Fibroblast of the aortic adventitia (primary cell): ENCODE measurements at regions not wholly inside any gene's neighbourhood (a gene's known extent, or its start where the extent isn't known, plus 50 kb on each side); places are given as distances from the start of the nearest gene placed in this dataset.
"Not testable (repeated sequence)": the region's sequence is repeated elsewhere in the genome, so short reads cannot be mapped to it uniquely, and the experiment has no call there.

Experiments
- DNase-seq: peaks from one replicate; pipeline ENCODE4 v3.0.0-alpha.2; 2010; ENCODE audit warnings: low read depth
- H3K4me3 ChIP-seq: 2 replicates; pipeline ENCODE4 v1.5.1; 2011; ENCODE audit warnings: low read depth, mild to moderate bottlenecking, control low read depth, low read length, moderate library complexity
- TF ChIP-seq, protein P1 (sequence below): IDR thresholded peaks from 2 replicates; pipeline ENCODE4 v1.5.1; 2011; ENCODE audit warnings: mild to moderate bottlenecking, low read length, control low read depth, inconsistent platforms; ENCODE audit not compliant: insufficient read depth

GRCh38 chr11:100409267-100409666 is 277.8 kb upstream of the ARHGAP42 start:
- not testable (repeated sequence) for DNase-seq, H3K4me3 ChIP-seq

DNA sequence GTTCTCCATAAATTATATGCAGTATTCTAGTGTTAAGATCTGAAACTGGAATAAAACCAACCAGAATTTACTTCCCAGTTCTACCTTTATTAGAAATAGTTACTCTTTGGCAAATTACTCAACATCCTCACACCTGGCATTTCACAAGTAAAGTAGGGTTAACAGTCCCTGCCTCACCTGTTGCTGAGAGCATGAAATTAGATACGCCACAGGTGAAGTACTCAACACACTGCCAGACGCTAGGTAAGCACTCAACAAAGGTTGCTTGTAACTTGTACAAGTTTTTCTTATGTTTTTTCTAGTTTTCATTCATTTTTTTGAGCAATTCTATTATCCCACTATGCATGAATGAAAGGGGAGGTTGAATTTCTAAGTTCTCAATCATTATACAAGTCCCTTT is 267.6 kb upstream of the ARHGAP42 start:
- TF ChIP-seq, protein P1, sequence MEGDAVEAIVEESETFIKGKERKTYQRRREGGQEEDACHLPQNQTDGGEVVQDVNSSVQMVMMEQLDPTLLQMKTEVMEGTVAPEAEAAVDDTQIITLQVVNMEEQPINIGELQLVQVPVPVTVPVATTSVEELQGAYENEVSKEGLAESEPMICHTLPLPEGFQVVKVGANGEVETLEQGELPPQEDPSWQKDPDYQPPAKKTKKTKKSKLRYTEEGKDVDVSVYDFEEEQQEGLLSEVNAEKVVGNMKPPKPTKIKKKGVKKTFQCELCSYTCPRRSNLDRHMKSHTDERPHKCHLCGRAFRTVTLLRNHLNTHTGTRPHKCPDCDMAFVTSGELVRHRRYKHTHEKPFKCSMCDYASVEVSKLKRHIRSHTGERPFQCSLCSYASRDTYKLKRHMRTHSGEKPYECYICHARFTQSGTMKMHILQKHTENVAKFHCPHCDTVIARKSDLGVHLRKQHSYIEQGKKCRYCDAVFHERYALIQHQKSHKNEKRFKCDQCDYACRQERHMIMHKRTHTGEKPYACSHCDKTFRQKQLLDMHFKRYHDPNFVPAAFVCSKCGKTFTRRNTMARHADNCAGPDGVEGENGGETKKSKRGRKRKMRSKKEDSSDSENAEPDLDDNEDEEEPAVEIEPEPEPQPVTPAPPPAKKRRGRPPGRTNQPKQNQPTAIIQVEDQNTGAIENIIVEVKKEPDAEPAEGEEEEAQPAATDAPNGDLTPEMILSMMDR: no peak
- DNase-seq: no peak
- H3K4me3 ChIP-seq: no peak overlapping the region

- TF ChIP-seq, protein P1: no peak
- no peak overlapping the region for H3K4me3 ChIP-seq
- DNase-seq: no peak
Measured at GRCh38 chr11:100434821-100435641, 252.1 kb upstream of the ARHGAP42 start.

DNA sequence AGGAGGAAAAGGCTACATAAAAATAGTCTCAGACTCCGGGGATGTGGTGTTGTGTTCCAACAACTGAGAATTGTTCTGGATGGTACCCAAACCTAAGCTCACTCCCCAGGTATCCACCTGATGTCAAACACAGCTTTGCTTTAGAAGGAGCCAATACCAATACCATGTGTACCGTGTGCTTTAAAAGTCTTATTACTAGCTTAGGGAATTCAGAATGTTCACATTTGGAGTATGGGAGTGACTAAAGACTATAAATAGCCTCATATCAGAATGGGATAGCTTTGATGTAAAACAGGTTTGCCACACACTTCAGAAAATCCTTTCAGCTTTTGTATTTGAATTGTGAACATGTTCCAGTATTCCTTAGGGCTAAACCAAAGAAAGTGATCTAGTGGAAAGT is 248.7 kb upstream of the ARHGAP42 start:
- no peak overlapping the region for H3K4me3 ChIP-seq
- TF ChIP-seq, protein P1: no peak
- DNase-seq: no peak

DNA sequence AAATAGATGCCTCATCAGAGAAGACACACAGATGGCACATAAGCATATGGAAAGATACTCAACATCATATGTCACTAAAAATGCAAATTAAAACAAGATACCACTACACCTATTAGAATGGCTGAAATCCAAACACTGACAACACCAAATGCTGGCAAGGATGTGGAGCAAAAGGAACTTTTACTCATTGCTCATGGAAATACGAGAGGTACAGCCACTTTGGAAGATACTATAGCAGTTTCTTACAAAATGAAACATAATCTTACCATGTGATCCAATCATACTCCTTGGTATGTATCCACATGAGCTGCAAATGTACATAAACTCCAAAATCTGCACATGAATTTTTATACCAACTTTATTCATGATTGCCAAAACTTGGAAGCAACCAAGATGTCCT is 246.0 kb upstream of the ARHGAP42 start:
- H3K4me3 ChIP-seq: no peak overlapping the region
- TF ChIP-seq, protein P1: no peak
- DNase-seq: no peak

GRCh38 chr11:100442017-100442416 is 245.1 kb upstream of the ARHGAP42 start:
- H3K4me3 ChIP-seq: no peak overlapping the region
- TF ChIP-seq, protein P1: no peak
- DNase-seq: no peak

DNA sequence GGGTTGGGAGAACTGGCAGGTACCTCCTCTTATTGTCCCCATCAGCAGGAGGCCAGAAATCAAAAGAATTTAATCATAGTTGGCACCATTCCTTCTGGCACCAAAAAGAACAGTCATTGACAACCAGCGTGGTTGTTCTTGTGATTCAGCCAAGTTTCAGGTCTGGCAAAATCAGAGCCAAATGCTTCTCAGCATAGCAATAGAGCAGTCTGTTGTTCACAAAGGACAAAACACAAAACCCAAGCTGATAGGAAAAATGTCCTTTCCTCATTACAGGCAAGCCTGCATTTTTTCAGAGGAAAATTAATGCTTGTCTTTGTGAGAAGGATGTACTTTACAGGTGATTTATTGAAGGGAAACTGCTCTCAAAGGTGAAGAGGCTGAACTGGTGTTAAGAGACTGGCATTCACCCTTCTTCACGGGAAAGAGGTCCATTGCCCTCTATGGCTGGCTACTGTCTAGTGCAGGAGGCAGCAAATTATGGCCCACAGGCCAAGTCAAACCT is 241.8 kb upstream of the ARHGAP42 start:
- peak; percentile 2 for DNase-seq
- no peak overlapping the region for H3K4me3 ChIP-seq
- TF ChIP-seq, protein P1: no peak

- DNase-seq, H3K4me3 ChIP-seq: not testable (repeated sequence)
Measured at GRCh38 chr11:100451801-100452460, 235.2 kb upstream of the ARHGAP42 start.
